HepG2 (cell line): ENCODE measurements at regions not wholly inside any gene's neighbourhood (a gene's known extent, or its start where the extent isn't known, plus 50 kb on each side); places are given as distances from the start of the nearest gene placed in this dataset.

Experiments
- CEBPZ ChIP-seq: IDR thresholded peaks from 2 replicates; pipeline ENCODE4 v1.6.1; 2012; ENCODE audit warnings: low read length, improper control_type of control experiment
- CENPT ChIP-seq: sonication (generic); formaldehyde crosslinking; IDR thresholded peaks from 2 replicates; pipeline ENCODE4 v1.8.0; 2022; ENCODE audit warnings: low read depth, mild to moderate bottlenecking, moderate library complexity, missing genetic modification reagents
- NBN ChIP-seq: fragments of 450-650 bp; conservative IDR thresholded peaks from 2 replicates; pipeline ENCODE4 v1.6.1; 2017
- PAWR ChIP-seq: sonication (generic); formaldehyde crosslinking; IDR thresholded peaks from 2 replicates; pipeline ENCODE4 v1.4.0; 2020; ENCODE audit warnings: missing genetic modification reagents, mild to moderate bottlenecking, borderline replicate concordance
- STAT6 ChIP-seq: sonication (generic); formaldehyde crosslinking; IDR thresholded peaks from 2 replicates; pipeline ENCODE4 v1.4.0; 2020; ENCODE audit warnings: missing genetic modification reagents, mild to moderate bottlenecking, borderline replicate concordance
- ZKSCAN1 ChIP-seq: fragments of 150-350 bp; IDR thresholded peaks from 2 replicates; pipeline ENCODE4 v1.6.1; 2014; ENCODE audit warnings: low read length
- ZNF12 ChIP-seq: sonication (generic); formaldehyde crosslinking; IDR thresholded peaks from 2 replicates; pipeline ENCODE4 v1.5.0; 2020; ENCODE audit warnings: missing genetic modification reagents

- TF ChIP-seq STAT6 (CRISPR knock-in tag) (no peak), NBN (no peak), PAWR (CRISPR knock-in tag) (no peak), CEBPZ (no peak), CENPT (CRISPR knock-in tag) (no peak), ZKSCAN1 (no peak), ZNF12 (CRISPR knock-in tag) (no peak)
These were observed 82.4 kb upstream of the SELENOP start for GRCh38 chr5:42894057-42894456.
